B cell (primary cell): ENCODE measurements at regions not wholly inside any gene's neighbourhood (a gene's known extent, or its start where the extent isn't known, plus 50 kb on each side); places are given as distances from the start of the nearest gene placed in this dataset.

Experiments
- ATAC-seq: fragments of 200-7000 bp; cut with Tn5 transposase; one replicate; pipeline ENCODE4 v1.10.0; 2021; ENCODE audit warnings: low read depth, mild to moderate bottlenecking, moderate number of reproducible peaks, moderate library complexity
- CTCF ChIA-PET: fragments of 350-600 bp; sonication (Branson Sonifier 250); formaldehyde crosslinking; loops from one replicate; lab custom pipeline; 2021; ENCODE audit warnings: antibody characterized with exemption, inconsistent platforms; lab: Charles Lee
- POLR2A ChIA-PET: fragments of 350-600 bp; sonication (Branson Sonifier 250); formaldehyde crosslinking; loops from one replicate; lab custom pipeline; 2021; ENCODE audit warnings: antibody characterized with exemption; lab: Charles Lee
- DNase-seq: peaks from one replicate; pipeline ENCODE4 v3.0.0; 2013
- H2AFZ ChIP-seq: 2 replicates; pipeline ENCODE4 v1.6.1; 2012; ENCODE audit warnings: mild to moderate bottlenecking, low read depth, low read length; ENCODE audit not compliant: insufficient read depth, poor library complexity, severe bottlenecking
- H3K27ac ChIP-seq, 2 donors: 1 replicate in 1 of 2; 2 replicates in 1 of 2; pipeline ENCODE4 v1.5.1; 2012 to 2013; ENCODE audit warnings: low read length in 2 of 2, mild to moderate bottlenecking in 2 of 2, moderate library complexity in 1 of 2
- H3K27me3 ChIP-seq, 4 experiments: fragments of 200-600 bp in 1 of 4; sonication (generic) in 1 of 4; replicated peaks in 1 of 4; 1 replicate in 2 of 4; 2 replicates in 2 of 4; pipeline versions ENCODE4 v1.6.1 to v1.7.0; 2013 to 2016; ENCODE audit warnings: low read length in 3 of 4, mild to moderate bottlenecking in 2 of 4, mixed read lengths in 1 of 4, moderate library complexity in 1 of 4; ENCODE audit not compliant: insufficient read depth in 4 of 4, control insufficient read depth in 3 of 4; ENCODE audit errors: control extremely low read depth in 1 of 4
- H3K36me3 ChIP-seq, 2 experiments: replicated peaks in 1 of 2; 1 replicate in 1 of 2; 2 replicates in 1 of 2; pipeline versions ENCODE4 v1.6.1 to v1.7.1; 2013; ENCODE audit warnings: low read length in 1 of 2; ENCODE audit not compliant: insufficient read depth in 2 of 2, control insufficient read depth in 1 of 2; ENCODE audit errors: control extremely low read depth in 1 of 2, extremely low read depth in 1 of 2
- H3K4me1 ChIP-seq, 2 donors: fragments of 200-600 bp in 1 of 2; sonication (generic) in 1 of 2; 1 replicate in 1 of 2; 2 replicates in 1 of 2; pipeline versions ENCODE4 v1.5.1 to v1.6.1; 2013 to 2017; ENCODE audit warnings: low read length in 2 of 2; ENCODE audit not compliant: control insufficient read depth in 2 of 2, insufficient read depth in 2 of 2
- H3K4me2 ChIP-seq: replicated peaks from 2 replicates; pipeline ENCODE3; 2012; ENCODE audit warnings: mild to moderate bottlenecking, low read depth, low read length; ENCODE audit not compliant: poor library complexity, severe bottlenecking
- H3K4me3 ChIP-seq, 5 experiments: fragments of 200-600 bp in 1 of 5; sonication (generic) in 1 of 5; 1 replicate in 3 of 5; 2 replicates in 2 of 5; pipeline versions ENCODE4 v1.5.1 to v1.7.0; 2011 to 2016; ENCODE audit warnings: low read length in 4 of 5, mild to moderate bottlenecking in 4 of 5, low read depth in 2 of 5, control low read depth in 1 of 5, moderate library complexity in 1 of 5; ENCODE audit not compliant: insufficient read depth in 1 of 5; ENCODE audit errors: control extremely low read depth in 1 of 5, extremely low read depth in 1 of 5
- H3K79me2 ChIP-seq: fragments of 200-600 bp; sonication (generic); one replicate; pipeline ENCODE4 v1.6.0; 2016; ENCODE audit warnings: low read length; ENCODE audit not compliant: control insufficient read depth, insufficient read depth
- H3K9ac ChIP-seq: fragments of 200-600 bp; sonication (generic); 2 replicates; pipeline ENCODE4 v1.6.1; 2017; ENCODE audit warnings: mild to moderate bottlenecking, low read length, moderate library complexity
- H3K9me3 ChIP-seq, 3 donors: one replicate each; pipeline versions ENCODE4 v1.6.1 to v1.7.1; 2013; ENCODE audit warnings: low read length in 2 of 3; ENCODE audit not compliant: control insufficient read depth in 2 of 3, insufficient read depth in 1 of 3; ENCODE audit errors: control extremely low read depth in 1 of 3
- H4K20me1 ChIP-seq: 2 replicates; pipeline ENCODE4 v1.6.0; 2012; ENCODE audit warnings: mild to moderate bottlenecking, low read length; ENCODE audit not compliant: insufficient read depth, control insufficient read depth, poor library complexity, severe bottlenecking
- H3K27ac Mint-ChIP-seq: one replicate; pipeline ENCODE4 v1.8.0; 2021; ENCODE audit warnings: mixed read lengths
- H3K27me3 Mint-ChIP-seq: one replicate; pipeline ENCODE4 v1.8.0; 2021; ENCODE audit warnings: mixed read lengths
- H3K4me1 Mint-ChIP-seq: one replicate; pipeline ENCODE4 v1.8.0; 2021; ENCODE audit warnings: mixed read lengths
- H3K4me3 Mint-ChIP-seq: one replicate; pipeline ENCODE4 v1.8.0; 2021; ENCODE audit warnings: mixed read lengths
- H3K9me3 Mint-ChIP-seq: one replicate; pipeline ENCODE4 v1.8.0; 2022; ENCODE audit warnings: mixed read lengths; ENCODE audit not compliant: insufficient read depth
- CTCF ChIP-seq: fragments of 200-600 bp; IDR thresholded peaks from one replicate; pipeline ENCODE4 v1.8.0; 2022; ENCODE audit warnings: antibody characterized with exemption, mild to moderate bottlenecking
- EZH2 ChIP-seq: IDR thresholded peaks from 2 replicates; pipeline ENCODE4 v1.6.1; 2012; ENCODE audit warnings: borderline replicate concordance, low read depth, mild to moderate bottlenecking, moderate library complexity, low read length; ENCODE audit not compliant: insufficient read depth, poor library complexity, severe bottlenecking
- WGBS: methylation state at CpG from one replicate; pipeline ENCODE4 v1.1.5; 2013; ENCODE audit warnings: missing lambda C conversion rate; ENCODE audit not compliant: insufficient coverage; 5-methylcytosine and 5-hydroxymethylcytosine counted together
- intact Hi-C: fragments of 100-400 bp; cut with micrococcal nuclease; formaldehyde crosslinking; loops from one replicate; pipeline ENCODE4 v1.10.0; 2022

DNA sequence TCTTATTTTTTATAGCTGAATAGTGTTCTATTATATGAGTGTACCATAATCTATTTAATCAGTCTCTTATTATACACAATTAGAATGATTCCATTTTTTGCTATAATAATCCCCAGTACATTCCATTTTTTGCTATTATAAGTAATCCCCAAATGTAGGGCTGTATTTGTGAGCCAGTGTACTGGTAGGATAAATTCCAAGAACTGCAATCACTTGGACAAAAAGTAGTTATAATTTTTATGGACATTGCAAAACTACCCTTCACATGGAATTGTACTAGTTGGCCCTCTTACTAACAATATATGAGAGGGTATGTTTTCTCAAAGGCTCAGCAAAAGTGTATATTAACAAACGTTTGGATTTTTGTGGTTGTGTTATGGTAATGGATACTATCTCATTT lies 481.7 kb upstream of the CLINT1 start:
- no peaks in the 10 kb centered on the region for H4K20me1 ChIP-seq

DNA sequence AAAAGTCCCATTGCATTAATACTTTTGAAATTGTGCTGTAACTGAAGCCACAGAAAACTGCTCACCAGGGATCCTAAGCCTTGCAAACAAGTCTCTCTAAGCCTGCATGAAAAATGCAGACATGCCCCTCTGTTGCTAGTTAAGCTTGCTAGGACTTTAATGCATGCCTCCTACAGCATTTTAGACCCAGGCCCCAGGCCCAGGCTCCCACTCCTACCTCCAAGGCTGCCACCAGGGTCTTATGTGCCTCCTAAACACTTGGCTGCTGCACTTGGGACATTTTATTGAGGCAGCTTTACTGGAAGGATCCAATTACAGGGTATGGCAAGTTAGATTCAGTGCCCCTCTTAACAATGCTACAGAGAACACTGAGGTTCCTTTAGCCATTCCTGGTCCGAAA lies 467.3 kb upstream of the CLINT1 start:
- H3K27me3 ChIP-seq, result no peaks in the 10 kb centered on the region
- no peak overlapping the region for H3K27ac ChIP-seq
- ATAC-seq (no peak), DNase-seq (no peak)
- ChIA-PET CTCF (no interaction called here), POLR2A (no interaction called here)
- no peak overlapping the region for H3K27ac Mint-ChIP-seq
- no peaks in the 10 kb centered on the region for H3K4me1 Mint-ChIP-seq
- no peak for TF ChIP-seq CTCF
- no peak for TF ChIP-seq EZH2
- H3K9me3 ChIP-seq, result peaks cover 0 to 10% (median 4%) of the 10 kb centered on the region in 3 donors
- WGBS, result no CpG with 5 or more reads among the region's 1 CpG
- peaks cover 2% of the 10 kb centered on the region for H3K9me3 Mint-ChIP-seq
- H3K4me1 ChIP-seq, result no peaks in the 10 kb centered on the region
- H2AFZ ChIP-seq, result no peak overlapping the region
- no peak overlapping the region for H3K9ac ChIP-seq
- intact Hi-C loops, result no loop called here
- no peaks in the 10 kb centered on the region for H3K36me3 ChIP-seq
- no peaks in the 10 kb centered on the region for H4K20me1 ChIP-seq
- no peaks in the 10 kb centered on the region for H3K79me2 ChIP-seq
- H3K4me2 ChIP-seq, result no peak overlapping the region
- no peak overlapping the region for H3K4me3 Mint-ChIP-seq
- no peak overlapping the region for H3K4me3 ChIP-seq
- no peaks in the 10 kb centered on the region for H3K27me3 Mint-ChIP-seq

More for the DNA sequence above, 481.7 kb upstream of the CLINT1 start:
- Histone ChIP-seq H3K79me2 (no peaks in the 10 kb centered on the region), H3K36me3 (peaks cover 0 to 2% of the 10 kb centered on the region in 2 experiments), H3K4me3 (no peak overlapping the region), H3K4me2 (no peak overlapping the region), H3K27me3 (peaks cover 0 to 8% (median 0%) of the 10 kb centered on the region in 4 experiments), H3K4me1 (no peaks in the 10 kb centered on the region), H2AFZ (no peak overlapping the region), H3K9me3 (peaks cover 2 to 13% (median 10%) of the 10 kb centered on the region in 3 donors), H3K9ac (no peak overlapping the region), H3K27ac (no peak overlapping the region)
- ChIA-PET POLR2A (no interaction called here), CTCF (no interaction called here)
- no CpG with 5 or more reads among the region's 1 CpG for whole genome bisulfite sequencing
- H3K27me3 Mint-ChIP-seq, result no peaks in the 10 kb centered on the region
- no peak for ATAC-seq
- TF ChIP-seq CTCF (no peak), EZH2 (no peak)
- no peak for DNase-seq
- H3K27ac Mint-ChIP-seq, result no peak overlapping the region
- intact Hi-C loops, result no loop called here
- H3K4me1 Mint-ChIP-seq, result no peaks in the 10 kb centered on the region
- H3K4me3 Mint-ChIP-seq, result no peak overlapping the region
- H3K9me3 Mint-ChIP-seq, result peaks cover 6% of the 10 kb centered on the region
